ENCODE measurements at regions not wholly inside any gene's neighbourhood (a gene's known extent, or its start where the extent isn't known, plus 50 kb on each side); places are given as distances from the start of the nearest gene placed in this dataset.

DNA sequence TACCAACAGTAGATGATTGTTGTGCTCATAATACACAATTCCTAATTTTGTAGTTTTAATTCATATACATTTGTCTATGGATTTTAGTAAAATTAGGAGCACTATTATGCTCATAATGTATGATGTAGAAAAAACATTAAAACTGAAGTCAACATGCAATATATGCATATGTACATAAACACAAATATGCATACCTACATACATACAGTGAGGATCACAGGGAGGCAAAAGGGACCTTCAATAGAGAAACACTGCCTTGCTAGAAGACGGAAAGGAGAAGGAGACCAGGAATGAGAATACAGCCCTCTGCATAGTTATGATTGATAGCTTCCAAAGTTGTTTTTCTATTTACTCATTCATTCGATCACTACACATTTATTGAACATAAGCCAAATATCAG, 606.5 kb downstream of the LMO4 start:
- TF ChIP-seq, protein P1, sequence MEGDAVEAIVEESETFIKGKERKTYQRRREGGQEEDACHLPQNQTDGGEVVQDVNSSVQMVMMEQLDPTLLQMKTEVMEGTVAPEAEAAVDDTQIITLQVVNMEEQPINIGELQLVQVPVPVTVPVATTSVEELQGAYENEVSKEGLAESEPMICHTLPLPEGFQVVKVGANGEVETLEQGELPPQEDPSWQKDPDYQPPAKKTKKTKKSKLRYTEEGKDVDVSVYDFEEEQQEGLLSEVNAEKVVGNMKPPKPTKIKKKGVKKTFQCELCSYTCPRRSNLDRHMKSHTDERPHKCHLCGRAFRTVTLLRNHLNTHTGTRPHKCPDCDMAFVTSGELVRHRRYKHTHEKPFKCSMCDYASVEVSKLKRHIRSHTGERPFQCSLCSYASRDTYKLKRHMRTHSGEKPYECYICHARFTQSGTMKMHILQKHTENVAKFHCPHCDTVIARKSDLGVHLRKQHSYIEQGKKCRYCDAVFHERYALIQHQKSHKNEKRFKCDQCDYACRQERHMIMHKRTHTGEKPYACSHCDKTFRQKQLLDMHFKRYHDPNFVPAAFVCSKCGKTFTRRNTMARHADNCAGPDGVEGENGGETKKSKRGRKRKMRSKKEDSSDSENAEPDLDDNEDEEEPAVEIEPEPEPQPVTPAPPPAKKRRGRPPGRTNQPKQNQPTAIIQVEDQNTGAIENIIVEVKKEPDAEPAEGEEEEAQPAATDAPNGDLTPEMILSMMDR (IDR thresholded peaks at IDR 0.05): no peak
- TF ChIP-seq POLR2A (IDR thresholded peaks at IDR 0.05): no peak
